B cell (primary cell): ENCODE measurements at regions not wholly inside any gene's neighbourhood (a gene's known extent, or its start where the extent isn't known, plus 50 kb on each side); places are given as distances from the start of the nearest gene placed in this dataset.

Experiments used
- ATAC-seq: fragments of 200-7000 bp; cut with Tn5 transposase; one replicate; pipeline ENCODE4 v1.10.0; 2021; ENCODE audit warnings: low read depth, mild to moderate bottlenecking, moderate number of reproducible peaks, moderate library complexity
- CTCF ChIA-PET: fragments of 350-600 bp; sonication (Branson Sonifier 250); formaldehyde crosslinking; loops from one replicate; lab custom pipeline; 2021; ENCODE audit warnings: antibody characterized with exemption, inconsistent platforms; lab: Charles Lee
- POLR2A ChIA-PET: fragments of 350-600 bp; sonication (Branson Sonifier 250); formaldehyde crosslinking; loops from one replicate; lab custom pipeline; 2021; ENCODE audit warnings: antibody characterized with exemption; lab: Charles Lee
- DNase-seq: peaks from one replicate; pipeline ENCODE4 v3.0.0; 2013
- H2AFZ ChIP-seq: 2 replicates; pipeline ENCODE4 v1.6.1; 2012; ENCODE audit warnings: mild to moderate bottlenecking, low read depth, low read length; ENCODE audit not compliant: insufficient read depth, poor library complexity, severe bottlenecking
- H3K27ac ChIP-seq, 2 donors: 1 replicate in 1 of 2; 2 replicates in 1 of 2; pipeline ENCODE4 v1.5.1; 2012 to 2013; ENCODE audit warnings: low read length in 2 of 2, mild to moderate bottlenecking in 2 of 2, moderate library complexity in 1 of 2
- H3K27me3 ChIP-seq, 4 experiments: fragments of 200-600 bp in 1 of 4; sonication (generic) in 1 of 4; replicated peaks in 1 of 4; 1 replicate in 2 of 4; 2 replicates in 2 of 4; pipeline versions ENCODE4 v1.6.1 to v1.7.0; 2013 to 2016; ENCODE audit warnings: low read length in 3 of 4, mild to moderate bottlenecking in 2 of 4, mixed read lengths in 1 of 4, moderate library complexity in 1 of 4; ENCODE audit not compliant: insufficient read depth in 4 of 4, control insufficient read depth in 3 of 4; ENCODE audit errors: control extremely low read depth in 1 of 4
- H3K36me3 ChIP-seq, 2 experiments: replicated peaks in 1 of 2; 1 replicate in 1 of 2; 2 replicates in 1 of 2; pipeline versions ENCODE4 v1.6.1 to v1.7.1; 2013; ENCODE audit warnings: low read length in 1 of 2; ENCODE audit not compliant: insufficient read depth in 2 of 2, control insufficient read depth in 1 of 2; ENCODE audit errors: control extremely low read depth in 1 of 2, extremely low read depth in 1 of 2
- H3K4me1 ChIP-seq, 2 donors: fragments of 200-600 bp in 1 of 2; sonication (generic) in 1 of 2; 1 replicate in 1 of 2; 2 replicates in 1 of 2; pipeline versions ENCODE4 v1.5.1 to v1.6.1; 2013 to 2017; ENCODE audit warnings: low read length in 2 of 2; ENCODE audit not compliant: control insufficient read depth in 2 of 2, insufficient read depth in 2 of 2
- H3K4me2 ChIP-seq: replicated peaks from 2 replicates; pipeline ENCODE3; 2012; ENCODE audit warnings: mild to moderate bottlenecking, low read depth, low read length; ENCODE audit not compliant: poor library complexity, severe bottlenecking
- H3K4me3 ChIP-seq, 5 experiments: fragments of 200-600 bp in 1 of 5; sonication (generic) in 1 of 5; 1 replicate in 3 of 5; 2 replicates in 2 of 5; pipeline versions ENCODE4 v1.5.1 to v1.7.0; 2011 to 2016; ENCODE audit warnings: low read length in 4 of 5, mild to moderate bottlenecking in 4 of 5, low read depth in 2 of 5, control low read depth in 1 of 5, moderate library complexity in 1 of 5; ENCODE audit not compliant: insufficient read depth in 1 of 5; ENCODE audit errors: control extremely low read depth in 1 of 5, extremely low read depth in 1 of 5
- H3K79me2 ChIP-seq: fragments of 200-600 bp; sonication (generic); one replicate; pipeline ENCODE4 v1.6.0; 2016; ENCODE audit warnings: low read length; ENCODE audit not compliant: control insufficient read depth, insufficient read depth
- H3K9ac ChIP-seq: fragments of 200-600 bp; sonication (generic); 2 replicates; pipeline ENCODE4 v1.6.1; 2017; ENCODE audit warnings: mild to moderate bottlenecking, low read length, moderate library complexity
- H3K9me3 ChIP-seq, 3 donors: one replicate each; pipeline versions ENCODE4 v1.6.1 to v1.7.1; 2013; ENCODE audit warnings: low read length in 2 of 3; ENCODE audit not compliant: control insufficient read depth in 2 of 3, insufficient read depth in 1 of 3; ENCODE audit errors: control extremely low read depth in 1 of 3
- H4K20me1 ChIP-seq: 2 replicates; pipeline ENCODE4 v1.6.0; 2012; ENCODE audit warnings: mild to moderate bottlenecking, low read length; ENCODE audit not compliant: insufficient read depth, control insufficient read depth, poor library complexity, severe bottlenecking
- H3K27ac Mint-ChIP-seq: one replicate; pipeline ENCODE4 v1.8.0; 2021; ENCODE audit warnings: mixed read lengths
- H3K27me3 Mint-ChIP-seq: one replicate; pipeline ENCODE4 v1.8.0; 2021; ENCODE audit warnings: mixed read lengths
- H3K4me1 Mint-ChIP-seq: one replicate; pipeline ENCODE4 v1.8.0; 2021; ENCODE audit warnings: mixed read lengths
- H3K4me3 Mint-ChIP-seq: one replicate; pipeline ENCODE4 v1.8.0; 2021; ENCODE audit warnings: mixed read lengths
- H3K9me3 Mint-ChIP-seq: one replicate; pipeline ENCODE4 v1.8.0; 2022; ENCODE audit warnings: mixed read lengths; ENCODE audit not compliant: insufficient read depth
- EZH2 ChIP-seq: IDR thresholded peaks from 2 replicates; pipeline ENCODE4 v1.6.1; 2012; ENCODE audit warnings: borderline replicate concordance, low read depth, mild to moderate bottlenecking, moderate library complexity, low read length; ENCODE audit not compliant: insufficient read depth, poor library complexity, severe bottlenecking
- WGBS: methylation state at CpG from one replicate; pipeline ENCODE4 v1.1.5; 2013; ENCODE audit warnings: missing lambda C conversion rate; ENCODE audit not compliant: insufficient coverage; 5-methylcytosine and 5-hydroxymethylcytosine counted together
- intact Hi-C: fragments of 100-400 bp; cut with micrococcal nuclease; formaldehyde crosslinking; loops from one replicate; pipeline ENCODE4 v1.10.0; 2022
- TF ChIP-seq, protein P1 (sequence below): fragments of 200-600 bp; IDR thresholded peaks from one replicate; pipeline ENCODE4 v1.8.0; 2022; ENCODE audit warnings: antibody characterized with exemption, mild to moderate bottlenecking

DNA sequence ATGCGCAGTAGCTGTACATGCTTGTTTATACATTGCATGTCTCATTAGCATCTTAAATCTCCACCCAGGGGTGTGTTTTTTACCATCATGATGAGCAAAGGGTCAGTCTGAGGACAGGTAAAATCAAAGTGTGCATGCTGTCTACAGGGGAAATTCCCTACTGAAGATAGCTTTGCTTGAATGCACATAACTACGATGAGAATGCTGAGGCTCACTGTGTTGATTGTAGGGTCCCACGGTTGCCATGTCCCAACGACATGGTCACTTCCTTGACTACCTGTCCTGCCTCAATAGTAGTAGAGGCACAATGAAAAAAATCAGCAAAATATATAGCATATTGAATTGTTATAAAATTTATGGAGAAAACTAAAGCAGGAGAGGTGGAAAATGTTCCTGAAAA is 95.6 kb upstream of the TUSC1 start:
- TF ChIP-seq, protein P1, sequence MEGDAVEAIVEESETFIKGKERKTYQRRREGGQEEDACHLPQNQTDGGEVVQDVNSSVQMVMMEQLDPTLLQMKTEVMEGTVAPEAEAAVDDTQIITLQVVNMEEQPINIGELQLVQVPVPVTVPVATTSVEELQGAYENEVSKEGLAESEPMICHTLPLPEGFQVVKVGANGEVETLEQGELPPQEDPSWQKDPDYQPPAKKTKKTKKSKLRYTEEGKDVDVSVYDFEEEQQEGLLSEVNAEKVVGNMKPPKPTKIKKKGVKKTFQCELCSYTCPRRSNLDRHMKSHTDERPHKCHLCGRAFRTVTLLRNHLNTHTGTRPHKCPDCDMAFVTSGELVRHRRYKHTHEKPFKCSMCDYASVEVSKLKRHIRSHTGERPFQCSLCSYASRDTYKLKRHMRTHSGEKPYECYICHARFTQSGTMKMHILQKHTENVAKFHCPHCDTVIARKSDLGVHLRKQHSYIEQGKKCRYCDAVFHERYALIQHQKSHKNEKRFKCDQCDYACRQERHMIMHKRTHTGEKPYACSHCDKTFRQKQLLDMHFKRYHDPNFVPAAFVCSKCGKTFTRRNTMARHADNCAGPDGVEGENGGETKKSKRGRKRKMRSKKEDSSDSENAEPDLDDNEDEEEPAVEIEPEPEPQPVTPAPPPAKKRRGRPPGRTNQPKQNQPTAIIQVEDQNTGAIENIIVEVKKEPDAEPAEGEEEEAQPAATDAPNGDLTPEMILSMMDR: no peak
- no peak for TF ChIP-seq EZH2
- no peaks in the 10 kb centered on the region for H3K36me3 ChIP-seq
- no peaks in the 10 kb centered on the region for H4K20me1 ChIP-seq
- ChIA-PET POLR2A (no interaction called here), CTCF (no interaction called here)
- H3K27me3 ChIP-seq: no peaks in the 10 kb centered on the region
- intact Hi-C loops: no loop called here
- no peaks in the 10 kb centered on the region for H3K79me2 ChIP-seq
- no peak overlapping the region for H3K9ac ChIP-seq
- H3K9me3 ChIP-seq: no peaks in the 10 kb centered on the region
- no peaks in the 10 kb centered on the region for H3K4me1 Mint-ChIP-seq
- no peaks in the 10 kb centered on the region for H3K4me1 ChIP-seq
- no peaks in the 10 kb centered on the region for H3K27me3 Mint-ChIP-seq
- H3K4me3 Mint-ChIP-seq: no peak overlapping the region
- no peak overlapping the region for H3K4me2 ChIP-seq
- DNase-seq (no peak), ATAC-seq (no peak)
- H3K9me3 Mint-ChIP-seq: peaks cover 6% of the 10 kb centered on the region
- no peak overlapping the region for H3K4me3 ChIP-seq
- no peak overlapping the region for H2AFZ ChIP-seq
- H3K27ac Mint-ChIP-seq: no peak overlapping the region
- H3K27ac ChIP-seq: no peak overlapping the region
- WGBS: 100% methylated on average over 1 of the region's 4 CpGs

DNA sequence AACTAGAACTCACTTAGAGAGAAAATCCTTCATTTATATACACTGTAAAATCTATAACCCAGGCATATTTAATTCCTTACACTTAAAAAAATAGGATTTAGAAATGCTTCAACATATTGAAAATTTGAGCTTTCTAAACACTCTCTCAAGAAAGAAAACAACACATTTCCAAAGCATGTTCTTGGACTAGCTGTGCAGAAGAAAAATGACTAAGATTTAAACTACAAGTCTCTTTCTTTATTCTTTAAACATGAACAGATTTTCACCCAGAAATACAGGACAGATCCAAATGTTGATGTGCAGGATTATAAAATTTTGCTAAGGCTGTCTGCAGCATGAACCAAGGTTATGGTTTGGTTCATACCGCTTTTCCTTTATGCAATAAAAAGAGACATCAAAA is 77.7 kb upstream of the TUSC1 start:
- WGBS: no CpG with 5 or more reads among the region's 1 CpG
- no peak for TF ChIP-seq EZH2
- TF ChIP-seq, protein P1: no peak
- intact Hi-C loops: no loop called here
- Histone ChIP-seq H3K4me3 (no peak overlapping the region), H3K9ac (no peak overlapping the region), H3K79me2 (no peaks in the 10 kb centered on the region), H4K20me1 (no peaks in the 10 kb centered on the region), H3K27me3 (no peaks in the 10 kb centered on the region), H3K36me3 (no peaks in the 10 kb centered on the region), H3K27ac (no peak overlapping the region), H3K4me2 (no peak overlapping the region), H3K9me3 (no peaks in the 10 kb centered on the region), H3K4me1 (no peaks in the 10 kb centered on the region), H2AFZ (no peak overlapping the region)
- peaks cover 5% of the 10 kb centered on the region for H3K9me3 Mint-ChIP-seq
- no peak for ATAC-seq
- H3K4me1 Mint-ChIP-seq: no peaks in the 10 kb centered on the region
- no peak for DNase-seq
- no peaks in the 10 kb centered on the region for H3K27me3 Mint-ChIP-seq
- H3K27ac Mint-ChIP-seq: no peak overlapping the region
- H3K4me3 Mint-ChIP-seq: no peak overlapping the region
- CTCF ChIA-PET: no interaction called here
- POLR2A ChIA-PET: no interaction called here
